ENCODE measurements at regions not wholly inside any gene's neighbourhood (a gene's known extent, or its start where the extent isn't known, plus 50 kb on each side); places are given as distances from the start of the nearest gene placed in this dataset.

GRCh38 chr10:84659497-84660439 is 331.4 kb downstream of the CCSER2 start:
- POLR2A ChIA-PET, result no interaction called here
- DNase-seq (ENCODE audit: extremely low spot score), result no peak
- CTCF ChIA-PET, result no interaction called here
- TF ChIP-seq CTCF (IDR thresholded peaks at IDR 0.05; ENCODE audit: control extremely low read depth, extremely low read depth, low read depth, missing control alignments), result no peak

GRCh38 chr10:84660450-84661159 is 332.2 kb downstream of the CCSER2 start:
- ChIA-PET POLR2A (no interaction called here), CTCF (no interaction called here)
- no peak for DNase-seq (ENCODE audit: extremely low spot score)
- TF ChIP-seq CTCF (IDR thresholded peaks at IDR 0.05; ENCODE audit: control extremely low read depth, extremely low read depth, low read depth, missing control alignments), result no peak

- ChIA-PET CTCF (interaction anchor here (1.0 to 1.1 kb wide), 2 partner anchors 31 to 1697 kb away, joined by 3 read pairs; no protein-coding TSS in a partner anchor), POLR2A (no interaction called here)
- DNase-seq (ENCODE audit: extremely low spot score), result no peak
Observed at GRCh38 chr10:84665211-84665610, 336.8 kb downstream of the CCSER2 start.

GRCh38 chr10:84665883-84666463 is 337.6 kb downstream of the CCSER2 start:
- ChIA-PET CTCF (interaction anchor here (1.0 to 1.1 kb wide), 2 partner anchors 30 to 1696 kb away, joined by 3 read pairs; no protein-coding TSS in a partner anchor), POLR2A (no interaction called here)
- DNase-seq (ENCODE audit: extremely low spot score), result peak; percentile 37
- TF ChIP-seq CTCF (IDR thresholded peaks at IDR 0.05; ENCODE audit: control extremely low read depth, extremely low read depth, low read depth, missing control alignments), result peak; percentile 68

More at GRCh38 chr10:84665211-84665610, 336.8 kb downstream of the CCSER2 start:
- TF ChIP-seq CTCF (IDR thresholded peaks at IDR 0.05; ENCODE audit: control extremely low read depth, extremely low read depth, low read depth, missing control alignments), result no peak

GRCh38 chr10:84668186-84668763 is 339.9 kb downstream of the CCSER2 start:
- ChIA-PET CTCF (interaction anchor here (1.3 kb wide), 1 partner anchor 8 kb away, joined by 6 read pairs; no protein-coding TSS in a partner anchor), POLR2A (no interaction called here)
- no peak for DNase-seq (ENCODE audit: extremely low spot score)
- TF ChIP-seq CTCF (IDR thresholded peaks at IDR 0.05; ENCODE audit: control extremely low read depth, extremely low read depth, low read depth, missing control alignments), result no peak

- ChIA-PET CTCF (no interaction called here), POLR2A (no interaction called here)
- TF ChIP-seq CTCF (IDR thresholded peaks at IDR 0.05; ENCODE audit: control extremely low read depth, extremely low read depth, low read depth, missing control alignments), result no peak
- DNase-seq (ENCODE audit: extremely low spot score), result no peak
Observed at GRCh38 chr10:84675060-84675459, 346.7 kb downstream of the CCSER2 start.

Measured in GM10248 (cell line).